ENCODE measurements at regions not wholly inside any gene's neighbourhood (a gene's known extent, or its start where the extent isn't known, plus 50 kb on each side); places are given as distances from the start of the nearest gene placed in this dataset.

DNA sequence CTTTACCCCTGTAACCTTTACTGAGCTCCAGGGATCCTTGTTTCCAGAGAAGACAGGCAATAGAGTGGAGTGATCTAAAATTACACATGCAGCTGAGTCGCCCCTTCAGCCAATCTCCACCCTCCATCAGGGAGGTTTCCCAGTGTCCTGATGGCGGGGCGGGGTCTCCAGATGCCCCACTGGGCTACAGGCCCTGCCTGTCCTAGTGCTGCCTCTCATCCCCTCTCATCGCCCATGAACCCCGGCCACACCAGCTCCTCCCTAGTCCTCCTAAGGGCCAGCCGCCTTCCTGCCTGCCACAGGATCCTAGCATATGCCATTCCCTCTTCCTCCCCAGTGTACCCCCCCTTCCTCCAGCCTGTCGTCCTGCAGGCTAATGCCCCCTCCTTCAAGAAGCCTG, 144.1 kb upstream of the GLI2 start:
- TF ChIP-seq CTCF (IDR thresholded peaks at IDR 0.05) (no peak), POLR2A (IDR thresholded peaks at IDR 0.05) (no peak)
